ENCODE measurements at regions not wholly inside any gene's neighbourhood (a gene's known extent, or its start where the extent isn't known, plus 50 kb on each side); places are given as distances from the start of the nearest gene placed in this dataset.

DNA sequence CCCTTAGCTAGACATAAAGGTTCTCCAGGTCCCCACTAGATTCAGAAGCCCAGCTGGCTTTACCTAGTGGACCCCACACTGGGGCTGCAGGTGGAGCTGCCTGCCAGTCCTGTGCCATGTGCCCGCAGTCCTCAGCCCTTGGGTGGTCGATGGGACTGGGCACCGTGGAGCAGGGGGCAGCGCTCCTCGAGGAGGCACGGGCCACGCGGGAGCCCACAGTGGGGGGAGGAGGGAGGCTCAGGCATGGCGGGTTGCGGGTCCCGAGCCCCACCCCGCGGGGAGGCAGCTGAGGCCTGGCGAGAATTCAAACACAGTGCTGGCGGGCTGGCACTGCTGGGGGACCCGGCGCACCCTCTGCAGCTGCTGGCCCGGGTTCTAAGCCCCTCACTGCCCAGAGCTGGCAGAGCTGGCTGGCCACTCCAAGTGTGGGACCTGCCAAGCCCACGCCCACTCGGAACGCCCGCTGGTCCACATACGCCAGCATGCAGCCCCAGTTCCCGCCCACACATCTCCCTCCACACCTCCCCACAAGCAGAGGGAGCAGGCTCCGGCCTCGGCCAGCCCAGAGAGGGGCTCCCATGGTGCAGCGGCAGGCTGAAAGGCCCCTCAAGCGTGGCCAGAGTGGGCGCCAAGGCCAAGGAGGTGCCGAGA lies 119.7 kb upstream of the NRXN1 start:
- H3K27me3 ChIP-seq (ENCODE audit: insufficient read depth, low read length) = no peaks in the 10 kb centered on the region
- H3K9me3 ChIP-seq (ENCODE audit: insufficient read depth, low read depth, low read length) = 0 out of 2 replicates have a peak, but pooled peaks cover 3% of the 10 kb centered on the region
- H3K4me1 ChIP-seq (ENCODE audit: insufficient read depth, low read length) = no peaks in the 10 kb centered on the region
- H3K27ac ChIP-seq (ENCODE audit: low read depth, low read length) = no peak overlapping the region
- no peak overlapping the region for H3K9ac ChIP-seq (ENCODE audit: low read depth, low read length)
- 94% methylated on average over 30 of the region's 30 CpGs for WGBS
- no peaks in the 10 kb centered on the region for H3K36me3 ChIP-seq (ENCODE audit: insufficient read depth, low read length)
- H3K4me3 ChIP-seq (ENCODE audit: low read length) = no peak overlapping the region

DNA sequence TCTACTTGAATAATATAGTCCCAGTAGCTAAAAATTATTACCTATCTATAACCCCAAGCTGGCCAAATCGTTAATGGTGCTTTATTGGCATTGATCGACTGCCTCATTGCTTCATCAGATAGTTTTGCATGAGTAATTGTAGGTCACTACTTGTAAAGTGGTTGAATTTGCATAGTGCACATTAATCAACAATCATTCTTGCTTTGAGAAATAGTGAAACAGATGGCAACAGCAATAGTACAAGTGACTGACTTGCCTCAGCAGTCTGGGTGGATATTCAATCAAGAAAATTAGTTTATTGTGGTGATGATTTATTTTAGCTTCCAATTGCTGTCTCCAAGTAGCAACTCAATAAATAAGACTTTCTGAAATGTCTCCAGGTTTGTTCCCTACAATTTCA lies 117.8 kb upstream of the NRXN1 start:
- Histone ChIP-seq H3K4me3 (ENCODE audit: low read length) (no peak overlapping the region), H3K27me3 (ENCODE audit: insufficient read depth, low read length) (no peaks in the 10 kb centered on the region), H3K4me1 (ENCODE audit: insufficient read depth, low read length) (no peaks in the 10 kb centered on the region), H3K9me3 (ENCODE audit: insufficient read depth, low read depth, low read length) (0 out of 2 replicates have a peak, but pooled peaks cover 3% of the 10 kb centered on the region), H3K9ac (ENCODE audit: low read depth, low read length) (no peak overlapping the region), H3K27ac (ENCODE audit: low read depth, low read length) (no peak overlapping the region), H3K36me3 (ENCODE audit: insufficient read depth, low read length) (no peaks in the 10 kb centered on the region)
- 95% methylated on average over 2 of the region's 2 CpGs for WGBS

DNA sequence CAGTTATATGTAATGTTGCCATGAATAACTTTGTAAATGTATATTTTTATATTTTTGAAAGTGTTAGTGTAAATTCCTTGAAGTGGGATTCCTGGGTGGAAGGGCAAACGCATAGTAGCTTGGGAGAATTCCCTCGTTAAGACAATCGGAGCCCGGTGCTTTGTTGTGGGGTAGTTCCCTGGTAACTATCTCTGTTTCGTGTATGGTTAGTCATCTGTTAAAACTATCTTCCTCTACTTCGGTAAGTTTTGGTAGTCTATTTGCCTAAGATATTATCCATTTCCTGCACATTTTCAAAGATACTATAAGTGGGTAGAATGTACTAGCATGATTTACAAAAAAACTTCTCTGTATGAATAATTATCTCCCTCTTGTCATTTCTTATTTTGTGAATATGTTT lies 113.8 kb upstream of the NRXN1 start:
- WGBS = 91% methylated on average over 4 of the region's 6 CpGs
- H3K27me3 ChIP-seq (ENCODE audit: insufficient read depth, low read length) = no peaks in the 10 kb centered on the region
- no peak overlapping the region for H3K27ac ChIP-seq (ENCODE audit: low read depth, low read length)
- no peak overlapping the region for H3K9ac ChIP-seq (ENCODE audit: low read depth, low read length)
- H3K4me3 ChIP-seq (ENCODE audit: low read length) = no peak overlapping the region
- no peaks in the 10 kb centered on the region for H3K36me3 ChIP-seq (ENCODE audit: insufficient read depth, low read length)
- H3K9me3 ChIP-seq (ENCODE audit: insufficient read depth, low read depth, low read length) = no peaks in the 10 kb centered on the region
- H3K4me1 ChIP-seq (ENCODE audit: insufficient read depth, low read length) = no peaks in the 10 kb centered on the region

DNA sequence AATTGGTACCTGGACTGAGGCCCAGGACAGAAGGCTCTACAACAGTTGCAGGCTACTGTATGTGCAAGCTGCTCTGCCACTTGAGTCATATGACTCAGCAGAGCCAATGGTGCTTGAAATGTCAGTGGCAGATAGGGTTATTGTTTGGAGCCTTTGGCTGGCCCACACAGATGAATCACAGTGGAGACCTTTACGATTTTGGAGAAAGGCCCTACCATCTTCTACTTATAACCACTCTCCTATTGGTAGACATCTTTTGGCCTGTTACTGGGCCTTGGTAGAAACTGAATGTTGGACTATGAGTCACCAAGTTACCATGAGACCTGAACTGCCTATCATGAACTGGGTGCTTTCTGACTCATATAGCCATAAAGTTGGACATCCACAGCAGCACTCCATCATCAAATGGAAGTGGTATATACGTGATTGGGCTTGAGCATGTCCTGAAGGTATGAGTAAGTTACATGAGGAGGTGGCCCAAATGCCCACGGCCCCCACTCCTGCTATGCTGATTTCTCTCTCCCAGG lies 88.9 kb upstream of the NRXN1 start:
- H3K27me3 ChIP-seq (ENCODE audit: insufficient read depth, low read length) = no peaks in the 10 kb centered on the region
- no peak overlapping the region for H3K4me3 ChIP-seq (ENCODE audit: low read length)
- H3K9ac ChIP-seq (ENCODE audit: low read depth, low read length) = no peak overlapping the region
- H3K36me3 ChIP-seq (ENCODE audit: insufficient read depth, low read length) = no peaks in the 10 kb centered on the region
- H3K4me1 ChIP-seq (ENCODE audit: insufficient read depth, low read length) = no peaks in the 10 kb centered on the region
- no peaks in the 10 kb centered on the region for H3K9me3 ChIP-seq (ENCODE audit: insufficient read depth, low read depth, low read length)
- 94% methylated on average over 2 of the region's 3 CpGs for WGBS
- H3K27ac ChIP-seq (ENCODE audit: low read depth, low read length) = no peak overlapping the region

DNA sequence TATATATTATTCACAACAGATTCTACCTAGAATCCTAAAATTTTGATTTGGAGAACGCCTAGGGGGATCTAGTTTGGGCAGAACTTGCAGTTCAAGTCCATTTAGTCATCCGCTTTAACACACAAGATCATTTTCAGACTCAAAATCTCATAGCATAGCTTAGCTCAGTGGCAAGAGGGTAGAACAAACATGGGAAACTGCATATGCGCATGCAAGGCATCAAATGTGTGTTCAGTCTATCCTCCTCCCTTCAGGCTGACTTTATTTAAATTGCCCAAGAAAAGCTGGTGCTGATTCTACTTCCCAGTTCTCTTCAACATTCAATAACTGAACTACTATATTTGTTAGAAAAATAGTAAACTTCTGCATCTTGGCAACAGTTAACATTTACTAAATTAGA lies 79.6 kb upstream of the NRXN1 start:
- no peaks in the 10 kb centered on the region for H3K9me3 ChIP-seq (ENCODE audit: insufficient read depth, low read depth, low read length)
- H3K9ac ChIP-seq (ENCODE audit: low read depth, low read length) = no peak overlapping the region
- H3K27me3 ChIP-seq (ENCODE audit: insufficient read depth, low read length) = no peaks in the 10 kb centered on the region
- 86% methylated on average over 3 of the region's 3 CpGs for WGBS
- no peak overlapping the region for H3K4me3 ChIP-seq (ENCODE audit: low read length)
- H3K27ac ChIP-seq (ENCODE audit: low read depth, low read length) = no peak overlapping the region
- H3K36me3 ChIP-seq (ENCODE audit: insufficient read depth, low read length) = no peaks in the 10 kb centered on the region
- H3K4me1 ChIP-seq (ENCODE audit: insufficient read depth, low read length) = peaks cover 29% of the 10 kb centered on the region

DNA sequence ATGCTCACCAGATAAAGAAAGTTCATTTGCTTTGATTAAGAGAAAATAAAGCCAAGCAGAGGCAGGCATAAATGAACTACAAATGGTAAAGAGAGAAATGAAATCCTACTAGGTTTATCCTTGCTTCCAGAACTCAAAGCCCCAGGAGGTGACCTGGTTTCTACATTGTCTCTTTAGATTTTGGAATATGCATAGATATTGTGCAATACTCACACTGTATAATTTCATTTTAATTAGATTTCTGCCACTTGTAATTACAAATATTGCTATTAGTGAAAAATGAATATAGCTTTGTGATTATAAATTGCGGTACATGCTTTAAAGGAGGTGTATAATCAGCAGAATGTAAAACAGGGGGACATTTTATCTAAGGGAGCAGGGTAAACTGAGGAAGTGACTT lies 76.9 kb upstream of the NRXN1 start:
- Histone ChIP-seq H3K9ac (ENCODE audit: low read depth, low read length) (no peak overlapping the region), H3K9me3 (ENCODE audit: insufficient read depth, low read depth, low read length) (no peaks in the 10 kb centered on the region), H3K4me1 (ENCODE audit: insufficient read depth, low read length) (peaks cover 29% of the 10 kb centered on the region), H3K36me3 (ENCODE audit: insufficient read depth, low read length) (no peaks in the 10 kb centered on the region), H3K27ac (ENCODE audit: low read depth, low read length) (no peak overlapping the region), H3K27me3 (ENCODE audit: insufficient read depth, low read length) (no peaks in the 10 kb centered on the region), H3K4me3 (ENCODE audit: low read length) (no peak overlapping the region)
- WGBS = 93% methylated on average over 1 of the region's 1 CpG

DNA sequence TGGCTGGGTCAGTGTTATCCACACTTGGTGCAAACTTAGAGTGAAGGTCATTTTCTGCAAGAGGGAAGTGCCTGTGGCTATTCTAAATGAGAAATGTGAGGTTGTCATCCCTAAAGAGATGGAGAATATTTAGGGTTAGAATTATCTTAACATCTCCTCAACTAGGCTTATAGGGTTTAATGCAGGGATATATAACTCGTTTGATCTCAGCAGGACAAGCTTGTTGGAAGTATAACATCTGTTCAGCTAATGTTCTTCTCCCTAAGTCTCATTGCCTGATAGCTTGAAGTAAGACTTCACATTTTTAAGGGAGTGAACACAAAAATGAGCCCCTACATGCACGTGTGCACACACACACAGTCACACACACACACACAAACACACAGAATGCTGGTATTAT lies 75.9 kb upstream of the NRXN1 start:
- no peak overlapping the region for H3K9ac ChIP-seq (ENCODE audit: low read depth, low read length)
- WGBS = 84% methylated on average over 2 of the region's 2 CpGs
- no peak overlapping the region for H3K4me3 ChIP-seq (ENCODE audit: low read length)
- H3K4me1 ChIP-seq (ENCODE audit: insufficient read depth, low read length) = peaks cover 29% of the 10 kb centered on the region
- no peaks in the 10 kb centered on the region for H3K36me3 ChIP-seq (ENCODE audit: insufficient read depth, low read length)
- no peak overlapping the region for H3K27ac ChIP-seq (ENCODE audit: low read depth, low read length)
- H3K9me3 ChIP-seq (ENCODE audit: insufficient read depth, low read depth, low read length) = no peaks in the 10 kb centered on the region
- H3K27me3 ChIP-seq (ENCODE audit: insufficient read depth, low read length) = no peaks in the 10 kb centered on the region

DNA sequence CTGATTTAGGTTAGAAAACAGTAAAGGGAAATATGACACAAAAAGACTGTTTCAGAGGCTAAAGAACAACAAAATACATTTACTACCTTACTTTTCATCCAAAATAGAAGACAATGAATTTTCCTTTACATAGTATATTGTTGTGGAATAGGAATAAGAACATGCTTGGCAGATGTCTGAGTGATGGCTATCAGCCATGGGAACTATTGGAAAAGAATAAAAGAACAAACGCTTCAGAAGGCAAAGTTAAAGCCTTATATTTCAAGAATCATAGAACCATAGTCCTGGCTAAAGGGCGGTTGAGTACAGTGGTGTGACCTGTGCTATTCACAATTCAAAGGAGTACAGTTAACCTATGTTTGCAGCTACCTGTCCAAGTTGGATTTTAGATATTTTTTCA lies 73.9 kb upstream of the NRXN1 start:
- no peaks in the 10 kb centered on the region for H3K9me3 ChIP-seq (ENCODE audit: insufficient read depth, low read depth, low read length)

DNA sequence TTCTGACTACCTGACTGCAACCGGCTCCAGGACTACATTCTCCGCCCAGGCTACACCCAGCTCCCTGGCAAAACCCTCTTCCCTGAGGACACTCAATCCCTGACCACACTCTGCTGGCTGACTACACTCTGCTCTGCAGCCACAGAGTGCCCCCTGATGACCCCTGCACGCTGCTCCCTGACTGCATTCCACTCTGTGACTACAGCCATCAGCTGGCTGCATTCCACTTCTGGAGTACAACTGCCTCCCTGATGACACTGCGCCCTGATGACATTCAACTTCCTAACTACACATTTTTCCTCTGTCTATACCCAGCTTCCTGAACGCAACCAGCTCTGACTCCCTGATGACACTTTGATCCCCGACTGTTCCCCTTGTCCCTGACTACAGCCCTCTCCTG lies 71.3 kb upstream of the NRXN1 start:
- Histone ChIP-seq H3K27me3 (ENCODE audit: insufficient read depth, low read length) (no peaks in the 10 kb centered on the region), H3K4me3 (ENCODE audit: low read length) (no peak overlapping the region)
- 80% methylated on average over 6 of the region's 6 CpGs for WGBS

More for the DNA sequence above, 73.9 kb upstream of the NRXN1 start:
- H3K36me3 ChIP-seq (ENCODE audit: insufficient read depth, low read length) = no peaks in the 10 kb centered on the region
- no peaks in the 10 kb centered on the region for H3K27me3 ChIP-seq (ENCODE audit: insufficient read depth, low read length)
- H3K4me3 ChIP-seq (ENCODE audit: low read length) = no peak overlapping the region
- H3K27ac ChIP-seq (ENCODE audit: low read depth, low read length) = no peak overlapping the region
- H3K4me1 ChIP-seq (ENCODE audit: insufficient read depth, low read length) = peaks cover 21% of the 10 kb centered on the region
- WGBS = 100% methylated on average over 2 of the region's 2 CpGs
- no peak overlapping the region for H3K9ac ChIP-seq (ENCODE audit: low read depth, low read length)

DNA sequence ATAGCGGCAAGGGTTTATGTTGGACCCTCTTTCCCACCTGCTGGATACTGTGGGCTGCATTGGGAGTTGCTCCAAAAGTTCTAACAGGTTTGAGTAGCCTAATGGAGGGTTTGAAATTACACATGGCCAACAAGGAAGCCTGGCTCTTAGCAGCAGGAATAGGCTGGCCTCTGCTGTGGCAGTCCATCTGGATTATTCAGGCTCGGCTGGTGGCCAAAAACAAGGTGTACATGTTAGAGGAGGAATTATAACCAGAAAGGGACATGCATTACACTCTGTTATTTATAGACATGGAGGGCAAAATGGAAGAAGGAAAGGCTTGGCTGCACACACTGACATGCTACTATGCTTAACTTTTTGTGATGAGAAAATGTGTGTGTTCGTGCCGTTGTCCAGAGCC lies 61.1 kb upstream of the NRXN1 start:
- no peak overlapping the region for H3K9ac ChIP-seq (ENCODE audit: low read depth, low read length)
- H3K4me3 ChIP-seq (ENCODE audit: low read length) = no peak overlapping the region
- no peaks in the 10 kb centered on the region for H3K27me3 ChIP-seq (ENCODE audit: insufficient read depth, low read length)
- no peaks in the 10 kb centered on the region for H3K9me3 ChIP-seq (ENCODE audit: insufficient read depth, low read depth, low read length)
- no peaks in the 10 kb centered on the region for H3K36me3 ChIP-seq (ENCODE audit: insufficient read depth, low read length)
- no peaks in the 10 kb centered on the region for H3K4me1 ChIP-seq (ENCODE audit: insufficient read depth, low read length)
- no peak overlapping the region for H3K27ac ChIP-seq (ENCODE audit: low read depth, low read length)
- 97% methylated on average over 4 of the region's 4 CpGs for WGBS

More for the DNA sequence above, 71.3 kb upstream of the NRXN1 start:
- Histone ChIP-seq H3K9me3 (ENCODE audit: insufficient read depth, low read depth, low read length) (no peaks in the 10 kb centered on the region), H3K27ac (ENCODE audit: low read depth, low read length) (no peak overlapping the region), H3K9ac (ENCODE audit: low read depth, low read length) (no peak overlapping the region), H3K4me1 (ENCODE audit: insufficient read depth, low read length) (peaks cover 14% of the 10 kb centered on the region; the same call in 1 of the 2 replicates), H3K36me3 (ENCODE audit: insufficient read depth, low read length) (no peaks in the 10 kb centered on the region)

DNA sequence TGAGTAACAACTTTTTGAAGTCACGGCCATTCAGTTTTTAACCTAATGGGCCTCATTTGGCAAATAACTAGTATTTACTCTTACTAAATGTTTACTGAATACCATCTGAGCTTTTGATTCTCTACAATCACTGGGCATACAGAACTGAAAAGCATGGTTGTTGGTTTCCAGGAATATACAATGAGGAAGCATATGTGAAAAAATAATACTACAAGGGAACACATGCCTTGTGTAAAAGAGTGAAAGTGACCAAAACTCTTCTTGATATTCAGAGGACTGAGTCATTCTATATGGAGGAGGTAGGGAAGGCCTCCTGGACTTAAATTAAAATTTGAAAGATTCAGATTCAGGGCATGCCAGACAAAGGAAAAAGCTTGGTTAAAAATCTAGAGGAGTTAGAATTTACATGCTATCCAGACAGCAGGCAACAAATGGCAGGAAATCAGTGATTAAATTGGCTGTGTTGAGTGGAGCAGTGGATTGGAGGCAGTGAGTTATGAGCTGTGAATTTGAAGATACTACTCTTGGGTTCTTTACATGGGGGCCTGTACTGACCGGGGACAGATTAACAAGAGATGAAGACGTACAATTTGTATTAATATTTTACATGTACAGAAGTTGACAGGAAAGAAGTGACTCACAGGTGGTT lies 53.6 kb upstream of the NRXN1 start:
- no peak overlapping the region for H3K4me3 ChIP-seq (ENCODE audit: low read length)
- no peaks in the 10 kb centered on the region for H3K9me3 ChIP-seq (ENCODE audit: insufficient read depth, low read depth, low read length)
- H3K27ac ChIP-seq (ENCODE audit: low read depth, low read length) = no peak overlapping the region
- no peak overlapping the region for H3K9ac ChIP-seq (ENCODE audit: low read depth, low read length)
- no peaks in the 10 kb centered on the region for H3K4me1 ChIP-seq (ENCODE audit: insufficient read depth, low read length)
- H3K36me3 ChIP-seq (ENCODE audit: insufficient read depth, low read length) = no peaks in the 10 kb centered on the region
- H3K27me3 ChIP-seq (ENCODE audit: insufficient read depth, low read length) = no peaks in the 10 kb centered on the region
- 100% methylated on average over 2 of the region's 3 CpGs for WGBS
